RPMI7951 (cell line): ENCODE measurements at regions not wholly inside any gene's neighbourhood (a gene's known extent, or its start where the extent isn't known, plus 50 kb on each side); places are given as distances from the start of the nearest gene placed in this dataset.

ENCODE experiments used
- DNase-seq: peaks from one replicate; pipeline ENCODE4 v3.0.0-alpha.2; 2012; ENCODE audit warnings: low read depth

DNA sequence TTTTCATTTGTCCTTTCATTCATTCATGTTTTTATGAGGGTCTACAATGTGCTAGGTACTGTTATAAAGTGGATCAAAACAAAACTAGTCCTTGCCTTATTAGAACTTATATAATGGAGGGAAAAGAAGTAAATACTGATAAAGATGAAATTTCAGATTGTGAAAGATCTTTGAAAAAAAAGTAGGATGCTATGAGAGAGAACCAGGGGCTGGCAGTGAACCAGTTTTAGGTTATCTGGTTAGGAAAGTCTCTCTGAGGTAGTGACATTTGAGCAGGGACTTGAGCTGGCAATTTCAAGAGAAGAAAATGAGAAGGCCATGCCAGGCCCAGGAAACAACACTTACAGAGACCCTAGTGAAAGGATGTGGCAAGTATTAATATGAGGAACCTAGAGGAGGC lies 57.3 kb upstream of the E2F7 start:
- DNase-seq = no peak

DNA sequence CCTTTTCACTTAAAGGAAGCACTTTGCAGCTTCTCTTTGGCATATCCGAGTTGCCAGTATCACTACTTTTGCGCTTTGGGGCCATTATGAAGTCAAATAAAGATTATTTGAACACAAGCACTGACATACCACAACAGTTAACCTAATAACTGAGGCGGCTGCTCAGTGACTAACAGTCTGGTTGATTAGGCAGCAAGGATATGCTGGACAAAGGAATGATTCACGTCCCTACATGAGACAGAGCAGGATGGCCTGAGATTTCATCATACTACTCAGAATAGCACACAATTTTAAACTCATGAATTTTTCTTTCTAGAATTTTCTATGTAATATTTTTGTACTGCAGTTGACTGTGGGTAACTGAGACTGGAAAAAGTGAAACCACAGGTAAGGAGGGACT lies 56.9 kb upstream of the E2F7 start:
- DNase-seq = peak; percentile 87

DNA sequence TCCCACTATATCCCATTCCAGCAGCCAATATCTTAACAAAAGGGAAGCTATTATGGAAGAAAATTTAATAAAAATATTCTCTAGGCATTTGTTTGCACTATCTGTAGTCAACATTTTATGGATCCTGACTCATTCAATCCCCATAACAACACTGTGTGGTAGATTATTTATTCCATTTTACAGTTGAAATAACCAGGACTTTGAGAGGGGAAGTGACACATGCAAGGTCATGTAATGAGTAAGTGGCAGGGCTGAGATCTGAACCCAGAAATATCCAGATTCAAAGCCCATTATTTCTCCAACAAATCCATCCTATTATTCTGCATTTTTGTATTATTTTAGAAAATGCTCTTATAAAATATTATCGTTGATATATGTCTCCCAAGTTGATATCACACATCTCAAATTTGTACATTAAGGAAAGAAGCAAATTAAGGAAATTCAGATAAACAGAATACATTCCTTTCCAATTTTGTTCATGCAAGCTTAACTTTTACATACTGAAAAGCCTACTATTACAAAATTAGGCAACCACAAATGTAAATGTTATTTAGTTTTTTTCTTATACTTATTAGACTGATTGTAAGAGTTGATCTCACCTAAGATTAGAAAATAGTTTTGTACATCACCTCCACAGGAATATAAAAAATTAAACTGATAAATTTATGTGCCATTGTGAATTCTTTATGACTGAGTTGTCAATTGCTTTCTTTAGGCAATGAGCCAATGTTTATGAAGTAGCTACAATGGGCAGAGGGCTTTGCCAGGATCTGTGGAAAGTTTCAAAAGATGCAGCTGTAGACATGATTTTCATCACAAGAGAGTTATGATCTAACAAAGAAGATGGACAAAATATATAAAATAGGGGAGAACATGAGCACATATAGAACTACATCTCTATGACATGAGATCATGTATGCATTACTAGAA lies 55.1 kb upstream of the E2F7 start:
- peak; percentile 68 for DNase-seq

DNA sequence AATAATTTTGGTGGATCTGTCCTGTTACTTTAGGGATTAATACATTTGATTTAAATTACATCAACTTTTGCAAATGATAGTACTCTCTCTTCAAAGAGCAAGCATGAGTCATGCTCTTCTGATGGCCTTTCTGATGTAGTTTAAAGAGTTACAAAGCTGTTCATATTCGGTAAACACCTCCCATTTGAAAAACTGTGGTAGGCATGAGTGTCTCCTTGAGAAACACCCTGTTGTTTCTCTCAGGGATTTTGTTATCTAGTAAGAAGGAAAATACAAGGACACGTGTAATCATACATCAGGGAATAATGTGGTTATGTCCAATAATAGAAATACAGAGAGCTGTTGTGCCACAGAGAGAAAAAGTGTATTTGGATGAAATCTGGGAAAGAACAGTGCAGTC lies 53.3 kb upstream of the E2F7 start:
- DNase-seq = peak; percentile 62

DNA sequence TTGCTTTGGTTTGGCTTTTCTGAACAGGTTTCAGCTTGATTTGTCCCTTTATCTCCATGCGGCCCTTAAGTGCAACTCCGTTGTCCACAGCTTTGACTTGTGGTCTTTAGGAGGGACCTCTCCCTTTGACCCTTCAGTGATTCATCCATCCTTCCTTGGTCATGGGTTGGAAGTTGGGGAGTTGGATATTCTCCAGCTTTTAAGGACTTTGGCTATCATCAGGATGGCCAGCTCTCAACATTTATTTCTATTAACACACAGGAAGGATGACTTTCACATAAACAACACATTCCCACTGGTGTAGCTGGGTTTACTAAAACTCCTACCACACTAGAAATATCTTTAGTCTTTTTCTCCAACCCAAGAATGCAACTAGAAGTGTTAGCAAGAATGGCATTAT lies 50.9 kb upstream of the E2F7 start:
- DNase-seq = peak; percentile 87

DNA sequence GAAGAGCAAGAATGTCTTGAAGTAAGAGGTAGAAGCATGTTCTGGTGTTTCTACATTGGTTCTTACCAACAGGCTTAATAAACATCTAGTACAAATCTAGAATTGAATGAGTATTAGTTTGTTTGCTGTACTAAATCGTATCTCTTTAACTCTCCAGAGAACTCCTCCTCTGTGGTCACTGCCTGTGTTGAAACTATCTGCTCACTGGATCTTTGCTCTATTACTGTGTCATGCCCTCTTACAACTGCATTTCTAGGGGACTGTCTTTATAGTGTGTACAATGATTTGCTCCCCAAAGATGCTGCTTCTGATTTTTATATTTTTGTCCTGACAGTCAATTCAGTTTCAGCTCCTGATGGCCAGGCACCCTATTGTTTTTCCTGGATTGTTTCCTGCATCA lies 50.1 kb upstream of the E2F7 start:
- no peak for DNase-seq
